GM13977 (cell line): ENCODE measurements at regions not wholly inside any gene's neighbourhood (a gene's known extent, or its start where the extent isn't known, plus 50 kb on each side); places are given as distances from the start of the nearest gene placed in this dataset.

ENCODE experiments used
- DNase-seq: peaks from one replicate; pipeline ENCODE4 v3.0.0; 2012; ENCODE audit warnings: low spot score
- CTCF ChIP-seq: IDR thresholded peaks from 2 replicates; pipeline ENCODE4 v1.5.1; 2012; ENCODE audit warnings: mild to moderate bottlenecking, control low read depth; ENCODE audit not compliant: insufficient read depth; ENCODE audit errors: extremely low read depth, missing control alignments
- in situ Hi-C: fragments of 300-500 bp; cut with MboI; formaldehyde crosslinking; loops from one replicate; pipeline ENCODE4 v1.12.0; 2022; ENCODE audit warnings: low sequenced_read_pairs, low pct_unique_long_range_greater_than_20kb, mixed read lengths, inconsistent platforms; ENCODE audit not compliant: unreplicated experiment

GRCh38 chr5:103362211-103362610 is 103.6 kb downstream of the MACIR start:
- no peak for DNase-seq
- no peak for TF ChIP-seq CTCF
- in situ Hi-C loops, result no loop called here

GRCh38 chr5:103360475-103360874 is 101.9 kb downstream of the MACIR start:
- no peak for TF ChIP-seq CTCF
- DNase-seq, result no peak
- in situ Hi-C loops, result no loop called here

GRCh38 chr5:103358305-103358995 is 99.9 kb downstream of the MACIR start:
- TF ChIP-seq CTCF, result no peak
- in situ Hi-C loops, result no loop called here
- no peak for DNase-seq

GRCh38 chr5:103357636-103358035 is 99.1 kb downstream of the MACIR start:
- in situ Hi-C loops, result no loop called here
- TF ChIP-seq CTCF, result no peak
- no peak for DNase-seq

GRCh38 chr5:103356350-103357091 is 98.0 kb downstream of the MACIR start:
- in situ Hi-C loops, result no loop called here
- no peak for DNase-seq
- no peak for TF ChIP-seq CTCF

GRCh38 chr5:103355579-103355978 is 97.0 kb downstream of the MACIR start:
- no peak for DNase-seq
- in situ Hi-C loops, result no loop called here
- no peak for TF ChIP-seq CTCF
